ENCODE measurements at regions not wholly inside any gene's neighbourhood (a gene's known extent, or its start where the extent isn't known, plus 50 kb on each side); places are given as distances from the start of the nearest gene placed in this dataset.

GRCh38 chr5:120083851-120084542, 380.1 kb upstream of the PRR16 start:
- no peaks in the 10 kb centered on the region for H3K4me1 ChIP-seq
- no peaks in the 10 kb centered on the region for H3K27me3 ChIP-seq
- no peak overlapping the region for H3K4me3 ChIP-seq
- H3K27ac ChIP-seq = no peak overlapping the region
- no peaks in the 10 kb centered on the region for H3K9me3 ChIP-seq
- no peak for DNase-seq
- H3K36me3 ChIP-seq = no peaks in the 10 kb centered on the region
- TF ChIP-seq POLR2A (IDR thresholded peaks at IDR 0.05) (no peak), POLR2AphosphoS5 (IDR thresholded peaks at IDR 0.05) (no peak), CTCF (IDR thresholded peaks at IDR 0.05) (no peak), EP300 (IDR thresholded peaks at IDR 0.05) (no peak)
- intact Hi-C loops (cut with DNase I; ENCODE audit: low total_unique reads) = no loop called here

GRCh38 chr5:120084543-120084870, 379.6 kb upstream of the PRR16 start:
- no peaks in the 10 kb centered on the region for H3K36me3 ChIP-seq
- no peak overlapping the region for H3K27ac ChIP-seq
- H3K4me3 ChIP-seq = no peak overlapping the region
- H3K4me1 ChIP-seq = no peaks in the 10 kb centered on the region
- intact Hi-C loops (cut with DNase I; ENCODE audit: low total_unique reads) = no loop called here
- H3K27me3 ChIP-seq = no peaks in the 10 kb centered on the region
- TF ChIP-seq CTCF (IDR thresholded peaks at IDR 0.05) (no peak), POLR2A (IDR thresholded peaks at IDR 0.05) (no peak), POLR2AphosphoS5 (IDR thresholded peaks at IDR 0.05) (no peak), EP300 (IDR thresholded peaks at IDR 0.05) (no peak)
- DNase-seq = no peak
- WGBS, 5 donors = 64 to 83% (median 75%) methylated on average over 2 of the region's 2 CpGs
- H3K9me3 ChIP-seq = no peaks in the 10 kb centered on the region

GRCh38 chr5:120086081-120086480, 378.0 kb upstream of the PRR16 start:
- TF ChIP-seq POLR2AphosphoS5 (IDR thresholded peaks at IDR 0.05) (no peak), EP300 (IDR thresholded peaks at IDR 0.05) (no peak), POLR2A (IDR thresholded peaks at IDR 0.05) (no peak), CTCF (IDR thresholded peaks at IDR 0.05) (no peak)
- H3K9me3 ChIP-seq = no peaks in the 10 kb centered on the region
- no peaks in the 10 kb centered on the region for H3K27me3 ChIP-seq
- no peaks in the 10 kb centered on the region for H3K4me1 ChIP-seq
- no peaks in the 10 kb centered on the region for H3K36me3 ChIP-seq
- intact Hi-C loops (cut with DNase I; ENCODE audit: low total_unique reads) = no loop called here
- no peak for DNase-seq
- no peak overlapping the region for H3K27ac ChIP-seq
- WGBS, 5 donors = 77 to 91% (median 80%) methylated on average over 2 of the region's 2 CpGs
- H3K4me3 ChIP-seq = no peak overlapping the region

GRCh38 chr5:120088412-120088811, 375.7 kb upstream of the PRR16 start:
- no peak overlapping the region for H3K4me3 ChIP-seq
- H3K36me3 ChIP-seq = no peaks in the 10 kb centered on the region
- no peaks in the 10 kb centered on the region for H3K27me3 ChIP-seq
- TF ChIP-seq EP300 (IDR thresholded peaks at IDR 0.05) = no peak
- TF ChIP-seq CTCF (IDR thresholded peaks at IDR 0.05) = no peak
- TF ChIP-seq POLR2A (IDR thresholded peaks at IDR 0.05) = no peak
- TF ChIP-seq POLR2AphosphoS5 (IDR thresholded peaks at IDR 0.05) = no peak
- DNase-seq = no peak
- no peaks in the 10 kb centered on the region for H3K9me3 ChIP-seq
- 64 to 83% (median 77%) methylated on average over 2 of the region's 2 CpGs for WGBS, 5 donors
- H3K4me1 ChIP-seq = peaks cover 0 to 5% (median 0%) of the 10 kb centered on the region in 4 donors
- intact Hi-C loops (cut with DNase I; ENCODE audit: low total_unique reads) = no loop called here
- no peak overlapping the region for H3K27ac ChIP-seq
